ENCODE measurements at regions not wholly inside any gene's neighbourhood (a gene's known extent, or its start where the extent isn't known, plus 50 kb on each side); places are given as distances from the start of the nearest gene placed in this dataset.
A peak's percentile ranks its signal among the peaks of the same experiment; 100 is the strongest.

- DNase-seq (no peak), ATAC-seq (no peak)
- intact Hi-C loops (cut with DNase I, micrococcal nuclease), result no loop called here
Observed at GRCh38 chr15:70340494-70340870, 242.8 kb upstream of the TLE3 start.

- ATAC-seq, result no peak
- intact Hi-C loops (cut with DNase I, micrococcal nuclease), result no loop called here
- no peak for DNase-seq
Observed at GRCh38 chr15:70339571-70340493, 242.1 kb upstream of the TLE3 start.

GRCh38 chr15:70337277-70338186 lies 239.8 kb upstream of the TLE3 start:
- intact Hi-C loops (cut with DNase I, micrococcal nuclease), result no loop called here
- ATAC-seq (no peak), DNase-seq (peak in 1 of 2 donors; percentile 60)

GRCh38 chr15:70336425-70337009 lies 238.8 kb upstream of the TLE3 start:
- intact Hi-C loops (cut with DNase I, micrococcal nuclease), result no loop called here
- DNase-seq (no peak), ATAC-seq (no peak)

GRCh38 chr15:70334286-70334685 lies 236.6 kb upstream of the TLE3 start:
- intact Hi-C loops (cut with DNase I, micrococcal nuclease), result no loop called here
- ATAC-seq, result no peak
- no peak for DNase-seq

- no peak for ATAC-seq
- intact Hi-C loops (cut with DNase I, micrococcal nuclease), result no loop called here
Observed at GRCh38 chr15:70329179-70329578, 231.5 kb upstream of the TLE3 start.

GRCh38 chr15:70328679-70329115 lies 231.0 kb upstream of the TLE3 start:
- intact Hi-C loops (cut with DNase I, micrococcal nuclease), result no loop called here
- no peak for ATAC-seq
- no peak for DNase-seq

More at GRCh38 chr15:70329179-70329578, 231.5 kb upstream of the TLE3 start:
- no peak for DNase-seq

GRCh38 chr15:70327856-70328678 lies 230.3 kb upstream of the TLE3 start:
- intact Hi-C loops (cut with DNase I, micrococcal nuclease), result no loop called here
- DNase-seq, result peak in 1 of 2 donors; percentile 40
- ATAC-seq, result no peak

- no peak for ATAC-seq
- intact Hi-C loops (cut with DNase I, micrococcal nuclease), result no loop called here
- no peak for DNase-seq
Observed at GRCh38 chr15:70327328-70327855, 229.7 kb upstream of the TLE3 start.

GRCh38 chr15:70324001-70324974 lies 226.6 kb upstream of the TLE3 start:
- DNase-seq, result no peak
- intact Hi-C loops (cut with DNase I, micrococcal nuclease), result no loop called here
- ATAC-seq, result peak; percentile 19

- no peak for ATAC-seq
- DNase-seq, result peak; percentile 27 to 50
Observed at GRCh38 chr15:70323111-70323851, 225.6 kb upstream of the TLE3 start.

GRCh38 chr15:70322051-70322668 lies 224.4 kb upstream of the TLE3 start:
- ATAC-seq (no peak), DNase-seq (no peak)
- intact Hi-C loops (cut with DNase I, micrococcal nuclease), result no loop called here

More at GRCh38 chr15:70323111-70323851, 225.6 kb upstream of the TLE3 start:
- intact Hi-C loops (cut with DNase I, micrococcal nuclease), result no loop called here

GRCh38 chr15:70321172-70321819 lies 223.6 kb upstream of the TLE3 start:
- DNase-seq (no peak), ATAC-seq (peak; percentile 67)
- intact Hi-C loops (cut with DNase I, micrococcal nuclease), result no loop called here

GRCh38 chr15:70320482-70320881 lies 222.8 kb upstream of the TLE3 start:
- no peak for DNase-seq
- intact Hi-C loops (cut with DNase I, micrococcal nuclease), result no loop called here
- peak; percentile 59 for ATAC-seq

- intact Hi-C loops (cut with DNase I, micrococcal nuclease), result no loop called here
- DNase-seq, result no peak
- no peak for ATAC-seq
Observed at GRCh38 chr15:70320077-70320476, 222.4 kb upstream of the TLE3 start.

GRCh38 chr15:70319466-70319865 lies 221.7 kb upstream of the TLE3 start:
- no peak for ATAC-seq
- DNase-seq, result no peak
- intact Hi-C loops (cut with DNase I, micrococcal nuclease), result no loop called here

Data from left colon (tissue), 2 donors.